SU-DHL-6 (cell line): ENCODE measurements at regions not wholly inside any gene's neighbourhood (a gene's known extent, or its start where the extent isn't known, plus 50 kb on each side); places are given as distances from the start of the nearest gene placed in this dataset.

Source experiments
- H2AFZ ChIP-seq: fragments of 200-600 bp; sonication (generic); 2 replicates; pipeline ENCODE4 v1.6.1; 2014; ENCODE audit warnings: low read depth, mild to moderate bottlenecking, moderate library complexity, mixed read lengths, antibody characterized with exemption, low read length; ENCODE audit not compliant: severe bottlenecking
- H3F3A ChIP-seq: fragments of 200-600 bp; shearing (Covaris generic); 2 replicates; pipeline ENCODE4 v1.6.0; 2016; ENCODE audit warnings: antibody characterized with exemption, mild to moderate bottlenecking; ENCODE audit not compliant: insufficient read depth
- H3K27ac ChIP-seq: fragments of 200-600 bp; sonication (generic); 2 replicates; pipeline ENCODE4 v1.5.1; 2016; ENCODE audit warnings: low read depth, mild to moderate bottlenecking, low read length, moderate library complexity, mixed read lengths
- H3K27me3 ChIP-seq: fragments of 200-600 bp; sonication (generic), shearing (Covaris generic); 2 replicates; pipeline ENCODE4 v1.6.0; 2014; ENCODE audit warnings: mild to moderate bottlenecking, low read length
- H3K36me3 ChIP-seq: fragments of 200-600 bp; sonication (generic); 2 replicates; pipeline ENCODE4 v1.6.1; 2014; ENCODE audit warnings: mild to moderate bottlenecking, low read length, mixed read lengths
- H3K4me2 ChIP-seq: fragments of 300-600, 200-600 bp; shearing (Covaris generic), sonication (generic); 2 replicates; pipeline ENCODE4 v1.6.0; 2014; ENCODE audit warnings: low read length, low read depth, mild to moderate bottlenecking; ENCODE audit not compliant: poor library complexity, severe bottlenecking
- H3K4me3 ChIP-seq: fragments of 200-600 bp; sonication (generic); 2 replicates; pipeline ENCODE4 v1.5.1; 2014; ENCODE audit warnings: antibody characterized with exemption, low read length, mild to moderate bottlenecking, mixed read lengths; ENCODE audit not compliant: insufficient read depth, poor library complexity, severe bottlenecking
- H3K79me2 ChIP-seq: fragments of 200-600 bp; sonication (generic); 2 replicates; pipeline ENCODE4 v1.6.1; 2014; ENCODE audit warnings: mild to moderate bottlenecking, low read length, moderate library complexity; ENCODE audit not compliant: insufficient read depth
- H3K9ac ChIP-seq: fragments of 200-600 bp; sonication (generic); 2 replicates; pipeline ENCODE4 v1.7.0; 2014; ENCODE audit warnings: mild to moderate bottlenecking, low read length
- H3K9me2 ChIP-seq: fragments of 200-600 bp; sonication (generic); replicated peaks from 2 replicates; pipeline ENCODE4 v1.6.1; 2014; ENCODE audit warnings: low read length; ENCODE audit not compliant: insufficient read depth
- H3K9me3 ChIP-seq: fragments of 200-600 bp; sonication (generic); 2 replicates; pipeline ENCODE4 v1.6.1; 2014; ENCODE audit warnings: low read length, mixed read lengths; ENCODE audit not compliant: insufficient read depth
- H4K20me1 ChIP-seq: fragments of 200-600 bp; sonication (generic); 2 replicates; pipeline ENCODE4 v1.6.1; 2014; ENCODE audit warnings: low read depth, mild to moderate bottlenecking, antibody characterized with exemption, low read length, moderate library complexity, mixed read lengths
- EZH2phosphoT487 ChIP-seq: fragments of 200-600 bp; sonication (generic), shearing (Covaris generic); conservative IDR thresholded peaks from 2 replicates; pipeline ENCODE4 v1.6.1; 2018; ENCODE audit warnings: mild to moderate bottlenecking, antibody characterized with exemption, low read length, moderate library complexity, mixed read lengths
- TF ChIP-seq, protein P1 (sequence below): fragments of 200-600 bp; sonication (generic); IDR thresholded peaks from one replicate; pipeline ENCODE4 v1.5.1; 2017; ENCODE audit warnings: antibody characterized with exemption, mild to moderate bottlenecking, low read length, moderate library complexity; ENCODE audit not compliant: insufficient read depth, poor library complexity, severe bottlenecking

GRCh38 chr18:79613186-79613931, 66.2 kb upstream of the CTDP1 start:
- Histone ChIP-seq H2AFZ (no peak overlapping the region), H3K9me3 (no peaks in the 10 kb centered on the region), H3K27me3 (no peaks in the 10 kb centered on the region), H3F3A (no peaks in the 10 kb centered on the region), H3K9me2 (no peaks in the 10 kb centered on the region), H3K9ac (no peak overlapping the region), H3K36me3 (no peaks in the 10 kb centered on the region), H3K79me2 (no peaks in the 10 kb centered on the region), H3K27ac (no peak overlapping the region), H4K20me1 (no peaks in the 10 kb centered on the region), H3K4me2 (no peak overlapping the region), H3K4me3 (no peak overlapping the region)
- TF ChIP-seq, protein P1, sequence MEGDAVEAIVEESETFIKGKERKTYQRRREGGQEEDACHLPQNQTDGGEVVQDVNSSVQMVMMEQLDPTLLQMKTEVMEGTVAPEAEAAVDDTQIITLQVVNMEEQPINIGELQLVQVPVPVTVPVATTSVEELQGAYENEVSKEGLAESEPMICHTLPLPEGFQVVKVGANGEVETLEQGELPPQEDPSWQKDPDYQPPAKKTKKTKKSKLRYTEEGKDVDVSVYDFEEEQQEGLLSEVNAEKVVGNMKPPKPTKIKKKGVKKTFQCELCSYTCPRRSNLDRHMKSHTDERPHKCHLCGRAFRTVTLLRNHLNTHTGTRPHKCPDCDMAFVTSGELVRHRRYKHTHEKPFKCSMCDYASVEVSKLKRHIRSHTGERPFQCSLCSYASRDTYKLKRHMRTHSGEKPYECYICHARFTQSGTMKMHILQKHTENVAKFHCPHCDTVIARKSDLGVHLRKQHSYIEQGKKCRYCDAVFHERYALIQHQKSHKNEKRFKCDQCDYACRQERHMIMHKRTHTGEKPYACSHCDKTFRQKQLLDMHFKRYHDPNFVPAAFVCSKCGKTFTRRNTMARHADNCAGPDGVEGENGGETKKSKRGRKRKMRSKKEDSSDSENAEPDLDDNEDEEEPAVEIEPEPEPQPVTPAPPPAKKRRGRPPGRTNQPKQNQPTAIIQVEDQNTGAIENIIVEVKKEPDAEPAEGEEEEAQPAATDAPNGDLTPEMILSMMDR, result no peak
- TF ChIP-seq EZH2phosphoT487, result no peak

DNA sequence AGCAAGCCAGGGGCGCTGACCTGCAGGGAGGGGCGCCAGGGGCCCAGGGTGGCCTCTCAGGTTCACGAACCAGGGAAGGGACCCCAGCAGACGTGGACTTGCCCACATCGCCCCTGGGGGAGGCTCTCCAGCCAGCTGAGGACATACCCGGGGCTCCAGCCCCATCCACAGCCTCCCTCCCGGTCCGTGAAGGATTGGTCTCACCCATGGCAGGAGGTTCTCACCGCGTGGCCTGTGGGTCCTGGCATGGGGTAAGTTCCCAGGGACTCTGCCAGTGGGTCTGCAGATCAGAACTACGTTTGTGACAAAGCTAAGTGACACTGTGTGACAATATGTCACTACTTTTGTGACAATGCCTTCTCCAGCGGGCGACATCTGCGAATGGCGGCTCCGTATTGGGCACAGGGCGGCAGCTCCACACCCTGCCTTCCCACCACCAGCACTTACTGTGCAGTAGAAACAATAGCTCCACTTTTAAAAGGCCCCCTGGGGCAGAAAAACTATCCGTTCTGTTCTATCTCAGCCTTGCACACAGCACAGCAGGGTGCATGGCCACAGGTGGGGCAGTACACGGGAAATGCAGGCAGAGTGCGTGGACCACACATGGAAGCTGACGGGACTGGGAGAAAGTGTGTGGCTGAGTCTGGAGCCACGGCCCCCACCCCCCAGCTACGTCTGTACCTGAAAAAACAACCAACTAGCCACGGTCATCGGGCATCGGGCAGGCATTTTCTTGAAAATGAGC, 65.2 kb upstream of the CTDP1 start:
- Histone ChIP-seq H3K4me3 (no peak overlapping the region), H2AFZ (no peak overlapping the region), H3K9me3 (no peaks in the 10 kb centered on the region), H3K36me3 (no peaks in the 10 kb centered on the region), H3K27ac (no peak overlapping the region), H4K20me1 (no peaks in the 10 kb centered on the region), H3K9ac (no peak overlapping the region), H3K9me2 (no peaks in the 10 kb centered on the region), H3K4me2 (no peak overlapping the region), H3K79me2 (no peaks in the 10 kb centered on the region), H3F3A (no peaks in the 10 kb centered on the region), H3K27me3 (no peaks in the 10 kb centered on the region)
- TF ChIP-seq EZH2phosphoT487, result no peak
- TF ChIP-seq, protein P1, result no peak

DNA sequence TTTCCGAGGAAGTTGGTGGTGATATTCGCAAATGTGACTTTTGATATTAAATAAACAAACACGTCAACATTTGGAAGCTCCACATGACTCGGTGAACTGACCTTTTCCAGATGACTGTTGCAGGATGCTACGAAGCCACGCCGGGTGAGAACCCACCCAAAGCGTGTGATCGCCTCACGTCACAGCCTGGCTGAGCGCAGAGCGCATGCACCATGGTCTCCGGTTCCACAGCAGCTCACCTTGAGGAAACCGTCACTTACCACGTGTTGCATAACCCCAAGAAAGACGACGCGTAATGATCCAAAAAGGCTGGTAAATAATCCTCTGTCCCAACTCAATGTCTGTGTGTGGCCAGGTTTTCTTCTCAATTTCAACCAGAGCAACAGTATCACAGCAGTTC, 64.5 kb upstream of the CTDP1 start:
- H3K27me3 ChIP-seq, result no peaks in the 10 kb centered on the region
- H3K4me3 ChIP-seq, result no peak overlapping the region
- H3K9me2 ChIP-seq, result no peaks in the 10 kb centered on the region
- no peak overlapping the region for H3K9ac ChIP-seq
- H3K4me2 ChIP-seq, result no peak overlapping the region
- no peaks in the 10 kb centered on the region for H3K79me2 ChIP-seq
- no peak overlapping the region for H3K27ac ChIP-seq
- H3K36me3 ChIP-seq, result no peaks in the 10 kb centered on the region
- no peaks in the 10 kb centered on the region for H3F3A ChIP-seq
- no peaks in the 10 kb centered on the region for H3K9me3 ChIP-seq
- TF ChIP-seq EZH2phosphoT487, result no peak
- TF ChIP-seq, protein P1, result no peak
- no peak overlapping the region for H2AFZ ChIP-seq
- H4K20me1 ChIP-seq, result no peaks in the 10 kb centered on the region
